ENCODE measurements at regions not wholly inside any gene's neighbourhood (a gene's known extent, or its start where the extent isn't known, plus 50 kb on each side); places are given as distances from the start of the nearest gene placed in this dataset.
A peak's percentile ranks its signal among the peaks of the same experiment; 100 is the strongest.

- Histone ChIP-seq H3K14ac (ENCODE audit: low read length) (no peak overlapping the region), H3K9me3 (replicated peaks in 1 of 2; ENCODE audit: control insufficient read depth in 2 of 2, insufficient read depth in 1 of 2, low read depth in 1 of 2, low read length in 2 of 2) (no peaks in the 10 kb centered on the region), H3K4me2 (ENCODE audit: insufficient read depth, low read length, poor library complexity, severe bottlenecking) (no peak overlapping the region), H3K18ac (ENCODE audit: low read length) (no peak overlapping the region), H2BK12ac (ENCODE audit: low read length) (no peak overlapping the region), H3K4ac (ENCODE audit: low read length) (no peak overlapping the region), H2AK5ac (ENCODE audit: low read depth, low read length) (no peak overlapping the region), H3K9ac (ENCODE audit: low read depth, low read length, poor library complexity) (no peak overlapping the region), H3K4me3 (ENCODE audit: low read length in 2 of 2) (no peak overlapping the region), H2BK120ac (ENCODE audit: low read depth, low read length) (no peak overlapping the region), H3K27me3 (ENCODE audit: control insufficient read depth in 3 of 3, insufficient read depth in 3 of 3, low read depth in 1 of 3, low read length in 3 of 3) (peaks cover 0 to 13% (median 0%) of the 10 kb centered on the region in 3 experiments), H2BK15ac (ENCODE audit: low read length) (no peak overlapping the region), H4K91ac (ENCODE audit: low read depth, low read length, poor library complexity) (no peak overlapping the region), H3K27ac (replicated peaks; ENCODE audit: low read length) (no peak overlapping the region), H2BK5ac (ENCODE audit: low read length) (no peak overlapping the region), H4K8ac (ENCODE audit: low read depth, low read length) (no peak overlapping the region), H3K23ac (ENCODE audit: low read depth, low read length, poor library complexity) (no peak overlapping the region), H3K79me1 (ENCODE audit: low read depth, low read length) (no peaks in the 10 kb centered on the region), H2AFZ (ENCODE audit: low read length) (no peak overlapping the region), H3K36me3 (replicated peaks in 1 of 2; ENCODE audit: control insufficient read depth in 2 of 2, insufficient read depth in 2 of 2, low read length in 2 of 2) (no peaks in the 10 kb centered on the region), H3K4me1 (ENCODE audit: control insufficient read depth in 2 of 2, insufficient read depth in 1 of 2, low read depth in 1 of 2, low read length in 2 of 2) (no peaks in the 10 kb centered on the region)
- no peak for DNase-seq (ENCODE audit: low spot score)
Observed at GRCh38 chr17:45696442-45696841, 87.7 kb upstream of the CRHR1 start.

- H3K18ac ChIP-seq (ENCODE audit: low read length): no peak overlapping the region
- H3K14ac ChIP-seq (ENCODE audit: low read length): no peak overlapping the region
- no CpG with 5 or more reads among the region's 1 CpG for WGBS, 2 donors (ENCODE audit: extremely low coverage in 2 of 2, insufficient read length in 2 of 2, insufficient replicate concordance in 1 of 2)
- no peak for DNase-seq (ENCODE audit: low spot score)
- no peak overlapping the region for H3K4me2 ChIP-seq (ENCODE audit: insufficient read depth, low read length, poor library complexity, severe bottlenecking)
- no peaks in the 10 kb centered on the region for H3K4me1 ChIP-seq (ENCODE audit: control insufficient read depth in 2 of 2, insufficient read depth in 1 of 2, low read depth in 1 of 2, low read length in 2 of 2)
- H3K4ac ChIP-seq (ENCODE audit: low read length): no peak overlapping the region
- H2BK120ac ChIP-seq (ENCODE audit: low read depth, low read length): no peak overlapping the region
- H3K36me3 ChIP-seq (replicated peaks in 1 of 2; ENCODE audit: control insufficient read depth in 2 of 2, insufficient read depth in 2 of 2, low read length in 2 of 2): no peaks in the 10 kb centered on the region
- no peak overlapping the region for H3K4me3 ChIP-seq (ENCODE audit: low read length in 2 of 2)
- no peaks in the 10 kb centered on the region for H3K79me1 ChIP-seq (ENCODE audit: low read depth, low read length)
- no peak overlapping the region for H2AFZ ChIP-seq (ENCODE audit: low read length)
- H2BK5ac ChIP-seq (ENCODE audit: low read length): no peak overlapping the region
- no peak overlapping the region for H2BK15ac ChIP-seq (ENCODE audit: low read length)
- H3K23ac ChIP-seq (ENCODE audit: low read depth, low read length, poor library complexity): no peak overlapping the region
- H3K27ac ChIP-seq (replicated peaks; ENCODE audit: low read length): no peak overlapping the region
- H4K8ac ChIP-seq (ENCODE audit: low read depth, low read length): no peak overlapping the region
- peaks cover 0 to 6% (median 0%) of the 10 kb centered on the region in 3 experiments for H3K27me3 ChIP-seq (ENCODE audit: control insufficient read depth in 3 of 3, insufficient read depth in 3 of 3, low read depth in 1 of 3, low read length in 3 of 3)
- no peak overlapping the region for H2AK5ac ChIP-seq (ENCODE audit: low read depth, low read length)
- no peaks in the 10 kb centered on the region for H3K9me3 ChIP-seq (replicated peaks in 1 of 2; ENCODE audit: control insufficient read depth in 2 of 2, insufficient read depth in 1 of 2, low read depth in 1 of 2, low read length in 2 of 2)
- H2BK12ac ChIP-seq (ENCODE audit: low read length): no peak overlapping the region
- H3K9ac ChIP-seq (ENCODE audit: low read depth, low read length, poor library complexity): no peak overlapping the region
- H4K91ac ChIP-seq (ENCODE audit: low read depth, low read length, poor library complexity): no peak overlapping the region
Observed at GRCh38 chr17:45697076-45697475, 87.0 kb upstream of the CRHR1 start.

DNA sequence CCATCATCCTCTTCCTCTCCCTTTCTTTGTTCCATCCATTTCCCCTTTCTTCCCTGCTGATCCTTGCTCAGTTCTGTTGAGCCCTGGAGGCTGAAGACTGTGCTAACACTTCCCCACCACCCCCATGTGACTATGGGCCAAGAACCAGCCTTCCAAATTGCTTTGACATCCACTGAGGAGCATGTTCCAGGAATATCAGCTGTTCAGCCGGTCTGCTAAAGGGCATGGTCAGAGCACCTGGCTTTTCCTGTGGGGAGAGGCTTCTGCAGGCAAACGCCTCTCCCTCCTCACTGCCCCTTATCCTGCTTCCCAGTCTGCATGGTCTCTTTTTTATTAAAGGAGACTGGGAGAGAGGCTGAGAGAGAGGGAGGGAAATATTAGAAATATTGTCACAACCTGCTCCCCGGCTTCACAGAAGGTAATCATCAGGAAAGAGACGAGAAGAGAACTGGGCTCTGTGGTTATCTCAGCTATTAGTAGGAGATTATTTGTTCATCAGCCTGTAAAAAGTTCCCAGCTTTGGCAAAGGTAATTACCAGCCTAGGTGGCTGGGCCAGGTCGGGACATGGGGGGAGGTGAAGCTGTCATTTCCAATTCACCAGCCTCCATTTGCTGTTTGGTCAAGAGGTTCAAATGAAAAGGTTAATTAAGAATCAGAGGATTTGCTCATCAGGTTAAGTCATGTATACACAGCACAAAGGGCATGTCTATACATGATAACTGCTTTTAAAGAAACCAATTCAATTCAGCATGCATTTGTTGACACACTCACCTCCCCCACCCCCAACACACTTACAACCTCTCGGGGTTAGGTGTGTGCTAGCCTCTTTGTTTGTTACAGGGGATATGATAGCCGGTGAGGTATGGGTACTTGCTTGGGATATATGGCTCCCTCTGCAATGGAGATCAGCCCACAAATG is 83.7 kb upstream of the CRHR1 start:
- H3K23ac ChIP-seq (ENCODE audit: low read depth, low read length, poor library complexity): no peak overlapping the region
- no peak for DNase-seq (ENCODE audit: low spot score)
- no peak overlapping the region for H3K4me3 ChIP-seq (ENCODE audit: low read length in 2 of 2)
- H4K91ac ChIP-seq (ENCODE audit: low read depth, low read length, poor library complexity): no peak overlapping the region
- whole genome bisulfite sequencing, 2 donors (ENCODE audit: extremely low coverage in 2 of 2, insufficient read length in 2 of 2, insufficient replicate concordance in 1 of 2): no CpG with 5 or more reads among the region's 7 CpGs
- no peak overlapping the region for H3K27ac ChIP-seq (replicated peaks; ENCODE audit: low read length)
- H3K4me2 ChIP-seq (ENCODE audit: insufficient read depth, low read length, poor library complexity, severe bottlenecking): no peak overlapping the region
- no peak overlapping the region for H4K8ac ChIP-seq (ENCODE audit: low read depth, low read length)
- no peak overlapping the region for H2BK5ac ChIP-seq (ENCODE audit: low read length)
- no peaks in the 10 kb centered on the region for H3K9me3 ChIP-seq (replicated peaks in 1 of 2; ENCODE audit: control insufficient read depth in 2 of 2, insufficient read depth in 1 of 2, low read depth in 1 of 2, low read length in 2 of 2)
- H3K27me3 ChIP-seq (ENCODE audit: control insufficient read depth in 3 of 3, insufficient read depth in 3 of 3, low read depth in 1 of 3, low read length in 3 of 3): peaks cover 0 to 8% (median 0%) of the 10 kb centered on the region in 3 experiments
- H2AK5ac ChIP-seq (ENCODE audit: low read depth, low read length): no peak overlapping the region
- H3K18ac ChIP-seq (ENCODE audit: low read length): no peak overlapping the region
- no peak overlapping the region for H2BK15ac ChIP-seq (ENCODE audit: low read length)
- no peak overlapping the region for H2BK120ac ChIP-seq (ENCODE audit: low read depth, low read length)
- no peaks in the 10 kb centered on the region for H3K36me3 ChIP-seq (replicated peaks in 1 of 2; ENCODE audit: control insufficient read depth in 2 of 2, insufficient read depth in 2 of 2, low read length in 2 of 2)
- H3K4ac ChIP-seq (ENCODE audit: low read length): no peak overlapping the region
- peaks cover 0 to 3% of the 10 kb centered on the region in 2 donors for H3K4me1 ChIP-seq (ENCODE audit: control insufficient read depth in 2 of 2, insufficient read depth in 1 of 2, low read depth in 1 of 2, low read length in 2 of 2)
- no peak overlapping the region for H2AFZ ChIP-seq (ENCODE audit: low read length)
- H3K14ac ChIP-seq (ENCODE audit: low read length): no peak overlapping the region
- no peak overlapping the region for H2BK12ac ChIP-seq (ENCODE audit: low read length)
- no peaks in the 10 kb centered on the region for H3K79me1 ChIP-seq (ENCODE audit: low read depth, low read length)
- H3K9ac ChIP-seq (ENCODE audit: low read depth, low read length, poor library complexity): no peak overlapping the region

GRCh38 chr17:45702666-45703266 is 81.4 kb upstream of the CRHR1 start:
- Histone ChIP-seq H3K9me3 (replicated peaks in 1 of 2; ENCODE audit: control insufficient read depth in 2 of 2, insufficient read depth in 1 of 2, low read depth in 1 of 2, low read length in 2 of 2) (no peaks in the 10 kb centered on the region), H3K14ac (ENCODE audit: low read length) (no peak overlapping the region), H3K4me1 (ENCODE audit: control insufficient read depth in 2 of 2, insufficient read depth in 1 of 2, low read depth in 1 of 2, low read length in 2 of 2) (peaks cover 0 to 3% of the 10 kb centered on the region in 2 donors), H2AK5ac (ENCODE audit: low read depth, low read length) (no peak overlapping the region), H2BK15ac (ENCODE audit: low read length) (no peak overlapping the region), H3K27me3 (ENCODE audit: control insufficient read depth in 3 of 3, insufficient read depth in 3 of 3, low read depth in 1 of 3, low read length in 3 of 3) (peaks cover 0 to 20% (median 0%) of the 10 kb centered on the region in 3 experiments), H2BK12ac (ENCODE audit: low read length) (no peak overlapping the region), H4K91ac (ENCODE audit: low read depth, low read length, poor library complexity) (no peak overlapping the region), H3K9ac (ENCODE audit: low read depth, low read length, poor library complexity) (no peak overlapping the region), H3K36me3 (replicated peaks in 1 of 2; ENCODE audit: control insufficient read depth in 2 of 2, insufficient read depth in 2 of 2, low read length in 2 of 2) (no peaks in the 10 kb centered on the region), H2BK120ac (ENCODE audit: low read depth, low read length) (no peak overlapping the region), H3K27ac (replicated peaks; ENCODE audit: low read length) (no peak overlapping the region), H3K23ac (ENCODE audit: low read depth, low read length, poor library complexity) (no peak overlapping the region), H3K79me1 (ENCODE audit: low read depth, low read length) (no peaks in the 10 kb centered on the region), H3K18ac (ENCODE audit: low read length) (no peak overlapping the region), H3K4ac (ENCODE audit: low read length) (no peak overlapping the region), H3K4me3 (ENCODE audit: low read length in 2 of 2) (no peak overlapping the region), H3K4me2 (ENCODE audit: insufficient read depth, low read length, poor library complexity, severe bottlenecking) (no peak overlapping the region), H2AFZ (ENCODE audit: low read length) (no peak overlapping the region), H4K8ac (ENCODE audit: low read depth, low read length) (no peak overlapping the region), H2BK5ac (ENCODE audit: low read length) (no peak overlapping the region)
- peak; percentile 60 for DNase-seq (ENCODE audit: low spot score)
- no CpG with 5 or more reads among the region's 1 CpG for WGBS, 2 donors (ENCODE audit: extremely low coverage in 2 of 2, insufficient read length in 2 of 2, insufficient replicate concordance in 1 of 2)
